ENCODE measurements at regions not wholly inside any gene's neighbourhood (a gene's known extent, or its start where the extent isn't known, plus 50 kb on each side); places are given as distances from the start of the nearest gene placed in this dataset.

DNA sequence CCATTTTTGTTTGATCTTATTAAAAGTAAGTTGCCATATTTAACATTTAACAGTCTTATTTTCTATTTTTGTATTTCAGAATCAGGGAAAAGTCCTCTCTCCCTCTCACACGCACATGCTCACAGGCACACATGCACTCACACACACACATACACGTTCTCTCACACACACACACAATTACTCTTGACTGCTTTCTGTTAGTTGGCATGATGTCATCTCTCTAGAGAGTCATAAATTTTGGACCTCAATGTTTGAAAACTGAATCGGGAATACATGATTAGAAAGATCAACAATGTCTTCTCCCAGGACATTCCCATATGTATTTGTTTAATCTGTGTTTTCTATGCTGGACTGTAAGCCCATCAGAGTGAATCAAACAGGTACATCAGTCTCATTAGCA lies 165.7 kb upstream of the AHR start:
- no peak for DNase-seq

DNA sequence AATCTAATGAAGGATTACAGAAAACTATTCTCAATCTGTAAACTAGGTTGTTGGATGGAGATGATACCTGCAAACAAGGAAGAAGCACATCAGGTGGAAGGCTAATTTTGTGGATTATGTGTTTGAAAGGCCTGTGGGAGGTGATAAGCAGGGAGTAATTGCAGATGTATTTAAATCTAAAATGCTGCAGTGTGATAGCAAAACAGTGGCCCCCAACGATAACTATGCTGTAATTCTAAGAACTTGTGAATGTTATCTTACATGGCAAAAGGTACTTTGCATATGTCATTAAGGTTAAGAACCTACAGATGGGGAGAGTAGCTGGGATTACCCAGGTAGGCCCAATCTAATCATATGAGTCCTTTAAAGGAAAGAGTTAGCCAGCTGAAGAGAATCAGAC lies 164.5 kb upstream of the AHR start:
- no peak for DNase-seq

- DNase-seq = no peak
These were observed 163.7 kb upstream of the AHR start for GRCh38 chr7:17134786-17135185.

GRCh38 chr7:17136126-17136525 lies 162.3 kb upstream of the AHR start:
- DNase-seq = no peak

DNA sequence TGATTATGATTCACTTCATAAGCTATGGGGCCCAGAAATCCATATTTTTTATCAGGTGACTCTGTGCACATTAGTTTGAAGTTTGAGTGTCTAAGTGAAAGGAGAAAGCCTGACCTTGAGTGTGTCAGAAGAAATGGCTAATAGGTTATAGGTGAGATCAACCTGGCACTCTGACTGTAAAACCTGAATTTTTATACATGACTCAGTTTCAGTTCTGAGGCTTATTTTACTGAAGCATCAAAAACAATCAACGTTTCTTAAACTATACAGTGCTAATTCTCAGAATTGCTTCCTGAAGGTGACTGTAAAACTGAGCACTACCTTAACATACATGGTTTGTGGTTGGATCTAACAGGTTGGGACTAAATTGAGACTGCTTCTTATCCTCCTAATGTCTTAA lies 159.4 kb upstream of the AHR start:
- DNase-seq = no peak

GRCh38 chr7:17140406-17140805 lies 158.0 kb upstream of the AHR start:
- DNase-seq = no peak

- no peak for DNase-seq
These were observed 155.5 kb upstream of the AHR start for GRCh38 chr7:17142831-17143541.

DNA sequence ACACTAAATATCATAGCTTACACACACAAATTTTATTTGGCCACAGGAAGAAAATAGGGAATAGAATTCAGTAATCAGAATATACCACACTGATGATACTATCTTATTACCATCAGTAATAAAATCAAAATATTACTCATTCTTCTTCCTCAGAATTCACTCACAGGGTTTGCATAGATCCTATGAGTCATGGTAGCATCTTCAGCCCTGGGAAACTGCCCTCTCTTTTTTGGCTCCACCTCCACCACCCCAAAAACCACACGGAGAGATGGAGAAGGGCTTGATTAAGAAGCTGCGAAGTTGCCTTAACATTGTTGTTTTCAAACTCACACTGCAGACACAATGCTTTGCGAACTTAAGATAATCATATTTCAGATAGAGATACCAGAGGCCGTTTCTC lies 154.1 kb upstream of the AHR start:
- DNase-seq = peak; percentile 45

DNA sequence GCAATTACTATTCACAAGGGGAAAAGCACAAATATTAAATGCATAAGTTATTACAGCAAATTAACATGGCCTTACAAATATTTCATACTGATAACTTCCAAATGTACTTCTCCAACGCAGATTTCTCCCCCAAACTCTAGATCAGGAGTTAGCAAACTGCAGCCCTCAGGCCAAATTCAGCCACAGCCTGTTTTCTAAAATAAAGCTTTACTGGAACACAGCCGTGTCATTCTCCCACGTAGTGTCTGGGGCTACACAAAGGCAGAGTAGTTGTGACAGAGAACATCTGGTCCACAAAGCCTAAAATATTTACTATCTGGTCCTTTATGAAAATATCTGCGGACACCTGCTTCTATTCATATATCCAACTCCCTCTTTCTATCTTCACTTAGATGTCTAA lies 151.8 kb upstream of the AHR start:
- DNase-seq = no peak

- DNase-seq = no peak
These were observed 151.0 kb upstream of the AHR start for GRCh38 chr7:17147409-17147808.

GRCh38 chr7:17150018-17150417 lies 148.4 kb upstream of the AHR start:
- DNase-seq = no peak

- DNase-seq = no peak
These were observed 145.7 kb upstream of the AHR start for GRCh38 chr7:17152721-17153120.

GRCh38 chr7:17153536-17153935 lies 144.9 kb upstream of the AHR start:
- DNase-seq = no peak

DNA sequence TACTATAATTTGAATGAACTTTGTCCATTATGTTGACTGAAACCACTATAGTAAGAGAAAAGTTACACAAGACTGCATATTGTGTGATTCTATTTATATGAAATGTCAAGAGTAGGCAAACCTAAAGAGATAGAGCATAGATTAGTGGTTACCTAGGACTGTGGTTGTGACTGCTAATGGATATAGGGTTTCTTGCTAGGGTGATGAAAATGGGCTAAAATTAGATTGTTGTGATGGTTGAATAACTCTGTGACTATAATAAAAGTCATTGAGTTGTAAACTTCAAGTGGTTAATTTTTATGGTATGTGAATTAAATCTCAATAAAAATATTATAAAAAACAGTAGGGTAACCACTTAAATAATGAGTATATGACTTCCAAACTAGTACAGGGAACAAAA lies 142.9 kb upstream of the AHR start:
- no peak for DNase-seq

DNA sequence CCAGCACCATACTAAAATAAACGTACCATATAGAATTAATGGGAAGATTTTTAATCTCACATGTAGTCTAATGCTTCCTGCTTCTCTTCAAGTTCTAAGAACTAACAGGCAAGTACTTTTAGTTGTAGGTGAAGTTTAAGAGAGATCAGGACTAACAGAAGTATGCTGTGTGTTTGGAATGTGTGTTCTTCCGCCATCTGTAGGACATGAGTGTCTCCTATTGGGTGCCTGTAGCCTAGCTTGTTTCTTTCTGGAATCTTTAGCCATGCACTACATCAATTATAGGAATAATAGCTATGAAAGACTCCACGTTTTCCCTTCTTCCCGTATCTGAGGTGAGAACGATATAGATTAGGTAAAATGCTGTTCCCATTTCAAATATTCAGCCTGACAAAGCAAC lies 140.2 kb upstream of the AHR start:
- DNase-seq = no peak

DNA sequence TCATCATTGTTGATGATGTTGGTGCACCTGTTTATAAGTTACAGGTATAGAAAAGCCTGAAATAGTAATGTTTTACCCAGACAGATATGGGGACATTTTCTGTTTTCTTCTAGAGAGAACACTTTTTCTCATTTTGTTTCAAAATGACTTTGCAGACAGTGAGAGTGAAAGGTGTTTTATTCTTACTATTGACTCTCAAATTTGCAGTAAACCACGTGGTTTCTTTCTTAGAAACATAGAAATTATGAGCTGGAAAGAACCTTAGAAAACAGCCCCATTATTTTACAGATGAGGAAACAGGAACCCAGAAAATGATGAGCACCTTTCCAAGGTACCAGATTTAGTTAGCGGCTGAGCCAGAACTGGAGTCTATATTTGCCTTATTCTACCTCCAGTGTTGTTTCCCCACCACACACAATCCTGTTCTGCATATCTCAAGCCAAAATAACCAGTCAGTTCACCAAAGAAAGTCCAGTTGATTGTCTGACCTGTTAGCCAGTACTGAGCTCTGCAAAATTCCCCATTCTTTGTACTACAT lies 138.9 kb upstream of the AHR start:
- no peak for DNase-seq

- DNase-seq = no peak
These were observed 131.6 kb upstream of the AHR start for GRCh38 chr7:17166824-17167379.

DNA sequence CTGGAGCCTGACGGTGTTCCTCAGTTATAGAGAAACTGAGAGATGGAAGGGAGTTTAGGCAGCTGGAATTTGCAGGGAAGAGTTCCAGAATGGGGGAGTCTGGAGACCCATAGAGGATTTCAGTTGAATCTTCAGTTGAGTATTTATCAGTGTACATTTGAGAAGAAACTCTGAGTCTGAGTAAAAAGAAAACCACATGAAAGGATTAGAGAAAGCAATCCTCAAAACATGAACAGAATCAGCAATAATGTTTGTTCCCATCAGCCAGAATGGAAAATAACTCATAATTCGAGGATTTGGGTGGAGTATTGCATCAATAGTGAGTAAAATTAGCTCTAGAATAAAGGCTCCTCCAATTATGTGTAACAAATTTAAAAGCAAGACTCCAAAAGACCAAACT lies 130.0 kb upstream of the AHR start:
- DNase-seq = no peak

DNA sequence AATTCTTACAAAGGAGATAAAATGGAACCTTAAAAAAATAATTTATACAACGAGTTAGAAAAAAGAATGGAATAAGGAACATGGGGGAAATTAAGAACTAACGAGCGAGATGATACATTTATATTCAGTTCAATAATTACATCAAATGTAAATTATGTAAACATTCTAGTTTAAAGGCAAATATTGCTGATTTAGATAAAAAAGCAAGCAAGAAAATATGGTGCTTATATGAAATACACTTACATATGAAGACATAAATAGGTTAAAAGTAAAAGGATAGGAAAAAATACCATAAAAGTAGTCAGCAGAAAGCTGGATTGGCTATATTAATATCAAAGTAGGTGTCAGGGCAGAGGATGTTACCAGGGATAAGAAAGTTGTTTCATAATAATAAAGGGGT lies 127.0 kb upstream of the AHR start:
- no peak for DNase-seq

- no peak for DNase-seq
These were observed 122.0 kb upstream of the AHR start for GRCh38 chr7:17176371-17177032.

DNA sequence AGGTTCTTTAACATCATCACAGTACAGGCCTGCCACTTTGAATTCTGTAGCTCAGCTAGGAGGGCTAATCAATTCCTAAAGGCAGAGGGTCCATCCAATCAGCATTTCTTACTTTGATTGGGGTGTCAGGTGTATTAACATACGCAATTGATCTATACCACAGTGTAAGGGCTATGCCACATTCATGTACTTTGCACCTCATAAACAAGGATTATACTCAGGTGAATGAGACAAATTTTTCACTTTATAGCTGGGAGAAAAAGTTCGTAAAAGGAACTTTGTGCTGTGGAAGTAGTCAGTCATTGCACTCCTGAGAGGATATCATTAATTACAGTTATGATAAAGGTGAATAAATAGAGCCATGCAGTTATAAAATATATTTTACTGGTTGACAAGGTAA lies 119.9 kb upstream of the AHR start:
- no peak for DNase-seq

DNA sequence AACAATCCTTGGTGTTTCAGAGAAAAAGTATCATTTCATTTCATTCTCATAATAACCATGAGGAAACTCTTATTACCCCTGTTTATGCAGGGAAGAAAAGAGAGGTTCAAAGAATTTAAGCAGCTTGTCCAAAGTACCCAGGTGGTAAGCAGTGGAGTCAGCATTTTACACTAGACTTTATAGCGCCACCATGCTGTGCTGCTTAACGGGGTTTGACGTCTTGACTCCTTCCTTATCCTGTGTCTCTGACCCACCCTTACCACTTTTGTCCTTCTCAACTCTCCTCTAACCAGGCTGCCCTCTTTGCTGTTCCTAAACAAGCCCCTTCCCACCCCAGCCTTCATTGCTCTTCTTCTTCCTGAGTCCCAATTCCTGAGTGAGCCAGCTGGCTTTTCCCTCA lies 117.0 kb upstream of the AHR start:
- DNase-seq = no peak

GRCh38 chr7:17183630-17184328 lies 114.7 kb upstream of the AHR start:
- no peak for DNase-seq
